ENCODE measurements at regions not wholly inside any gene's neighbourhood (a gene's known extent, or its start where the extent isn't known, plus 50 kb on each side); places are given as distances from the start of the nearest gene placed in this dataset.

DNA sequence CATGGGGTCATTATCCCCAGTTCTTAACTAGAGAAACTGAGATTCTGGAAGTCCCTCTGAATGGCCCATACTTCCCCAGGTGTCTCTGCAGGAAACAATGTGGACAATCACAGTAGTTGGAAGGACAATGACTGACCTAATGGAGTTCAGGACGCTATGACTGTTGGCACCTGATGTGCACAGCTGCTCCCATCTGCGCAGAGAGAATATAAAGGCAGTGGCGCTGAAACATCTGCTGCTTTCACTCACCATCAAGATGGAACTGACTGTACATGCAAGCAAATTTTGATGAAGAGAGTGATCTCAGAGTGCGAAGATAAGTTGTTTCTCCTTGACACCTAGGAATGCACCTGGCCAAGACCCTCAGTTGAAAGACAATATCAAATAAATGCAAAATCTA, 395.7 kb upstream of the ASIC2 start:
- TF ChIP-seq, protein P1, sequence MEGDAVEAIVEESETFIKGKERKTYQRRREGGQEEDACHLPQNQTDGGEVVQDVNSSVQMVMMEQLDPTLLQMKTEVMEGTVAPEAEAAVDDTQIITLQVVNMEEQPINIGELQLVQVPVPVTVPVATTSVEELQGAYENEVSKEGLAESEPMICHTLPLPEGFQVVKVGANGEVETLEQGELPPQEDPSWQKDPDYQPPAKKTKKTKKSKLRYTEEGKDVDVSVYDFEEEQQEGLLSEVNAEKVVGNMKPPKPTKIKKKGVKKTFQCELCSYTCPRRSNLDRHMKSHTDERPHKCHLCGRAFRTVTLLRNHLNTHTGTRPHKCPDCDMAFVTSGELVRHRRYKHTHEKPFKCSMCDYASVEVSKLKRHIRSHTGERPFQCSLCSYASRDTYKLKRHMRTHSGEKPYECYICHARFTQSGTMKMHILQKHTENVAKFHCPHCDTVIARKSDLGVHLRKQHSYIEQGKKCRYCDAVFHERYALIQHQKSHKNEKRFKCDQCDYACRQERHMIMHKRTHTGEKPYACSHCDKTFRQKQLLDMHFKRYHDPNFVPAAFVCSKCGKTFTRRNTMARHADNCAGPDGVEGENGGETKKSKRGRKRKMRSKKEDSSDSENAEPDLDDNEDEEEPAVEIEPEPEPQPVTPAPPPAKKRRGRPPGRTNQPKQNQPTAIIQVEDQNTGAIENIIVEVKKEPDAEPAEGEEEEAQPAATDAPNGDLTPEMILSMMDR (IDR thresholded peaks at IDR 0.05), result no peak
- TF ChIP-seq POLR2A (IDR thresholded peaks at IDR 0.05), result no peak
